ENCODE measurements at regions not wholly inside any gene's neighbourhood (a gene's known extent, or its start where the extent isn't known, plus 50 kb on each side); places are given as distances from the start of the nearest gene placed in this dataset.
"Not testable (repeated sequence)": the region's sequence is repeated elsewhere in the genome, so short reads cannot be mapped to it uniquely, and the experiment has no call there.

GRCh38 chr20:30281584-30282197 lies 975.8 kb upstream of the DEFB115 start:
- Histone ChIP-seq H3K4me2 (ENCODE audit: insufficient read depth, insufficient read length, low read length) (no peak overlapping the region), H2AFZ (ENCODE audit: low read length) (no peak overlapping the region)
- peaks cover 88 to 96% of the 10 kb centered on the region in 2 experiments for H3K9me3 Mint-ChIP-seq

DNA sequence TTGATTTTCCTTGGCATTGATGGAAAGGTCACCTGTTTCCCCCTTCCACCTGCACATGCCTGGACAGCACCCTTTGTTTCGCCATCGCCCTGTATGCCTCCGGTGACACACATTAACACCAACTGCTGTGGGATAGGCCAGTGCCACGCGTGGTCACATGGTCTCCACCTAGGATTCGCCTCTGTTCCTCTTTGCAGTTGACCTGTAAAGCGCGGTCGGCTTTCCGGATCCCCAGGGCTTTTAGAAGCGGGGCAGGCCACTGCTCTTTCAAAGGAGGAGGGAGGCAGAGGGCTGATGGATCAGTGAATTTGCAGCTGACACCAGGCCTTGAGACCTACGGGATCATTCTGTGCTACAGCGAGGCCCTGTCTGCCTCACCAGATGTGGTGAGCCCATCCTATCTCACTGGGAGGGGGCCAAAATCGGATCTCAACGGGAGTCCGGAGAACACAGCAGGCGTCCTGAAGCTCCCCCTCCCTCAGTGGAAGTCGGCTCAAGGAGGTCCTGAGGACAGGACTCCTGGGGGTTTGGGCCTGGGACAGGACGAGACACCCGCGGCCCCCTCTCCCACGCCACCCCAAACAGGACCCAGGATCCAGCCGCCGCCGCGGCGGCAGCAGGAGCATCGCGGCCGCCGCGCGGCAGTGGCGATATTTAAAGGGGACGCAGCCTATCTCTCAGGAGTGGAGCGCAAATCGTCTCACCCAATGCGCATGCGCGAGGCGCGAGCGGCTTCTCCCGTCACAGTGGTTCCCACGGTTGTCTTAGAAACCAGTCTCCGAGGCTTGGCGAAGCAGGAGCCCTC lies 973.8 kb upstream of the DEFB115 start:
- H3K23ac ChIP-seq (ENCODE audit: insufficient read length, low read depth, low read length); H3K79me2 ChIP-seq (ENCODE audit: insufficient read depth, low read length); H3K27me3 Mint-ChIP-seq (ENCODE audit: low read depth); H3K23me2 ChIP-seq (ENCODE audit: insufficient read length, low read depth, low read length, poor library complexity, severe bottlenecking); H2BK120ac ChIP-seq (ENCODE audit: low read depth, low read length, poor library complexity, severe bottlenecking); H3K4me1 ChIP-seq (ENCODE audit: insufficient read depth, low read length); H4K5ac ChIP-seq (ENCODE audit: insufficient read length, low read depth, low read length); H3K9ac ChIP-seq (ENCODE audit: extremely low read depth, insufficient read length, low read length); H4K8ac ChIP-seq (replicated peaks; ENCODE audit: insufficient read length, low read depth, low read length); H3K4me2 ChIP-seq (ENCODE audit: insufficient read depth, insufficient read length, low read length); H2AFZ ChIP-seq (ENCODE audit: low read length); H3K4me3 Mint-ChIP-seq; H2AK5ac ChIP-seq (ENCODE audit: insufficient read length, low read length); H3K79me1 ChIP-seq (ENCODE audit: insufficient read depth, low read depth, low read length, poor library complexity, severe bottlenecking); H3K18ac ChIP-seq (ENCODE audit: insufficient read length, low read depth, low read length); H3K27ac Mint-ChIP-seq; H2BK12ac ChIP-seq (ENCODE audit: insufficient read length, low read depth, low read length); H3T11ph ChIP-seq (ENCODE audit: low read length); H3K27ac ChIP-seq (ENCODE audit: insufficient read length, low read depth, low read length); H3K27me3 ChIP-seq (ENCODE audit: insufficient read depth, low read length); H3K14ac ChIP-seq (ENCODE audit: insufficient read depth, low read length); H4K91ac ChIP-seq (ENCODE audit: insufficient read length, low read depth, low read length); DNase-seq; H3K4ac ChIP-seq (ENCODE audit: low read depth, low read length); H3K56ac ChIP-seq (ENCODE audit: insufficient read length, low read depth, low read length); H2BK5ac ChIP-seq (ENCODE audit: insufficient read length, low read length); H3K4me1 Mint-ChIP-seq; H4K20me1 ChIP-seq (ENCODE audit: control insufficient read depth, insufficient read depth, insufficient read length); H2BK15ac ChIP-seq (ENCODE audit: low read depth, low read length); H2BK20ac ChIP-seq (ENCODE audit: low read depth, low read length, poor library complexity, severe bottlenecking): not testable (repeated sequence)
- no CpG with 5 or more reads among the region's 47 CpGs for WGBS (ENCODE audit: extremely low coverage, insufficient read length, low lambda C conversion rate)
- H3K9me3 Mint-ChIP-seq = peaks cover 94 to 96% of the 10 kb centered on the region in 2 experiments
- H3K9me3 ChIP-seq (ENCODE audit: control insufficient read depth, low read depth, low read length) = peaks cover 57% of the 10 kb centered on the region
- peaks cover 19 to 25% (median 20%) of the 10 kb centered on the region in 3 experiments for H3K36me3 Mint-ChIP-seq (ENCODE audit: insufficient read depth in 1 of 3, low read depth in 3 of 3)

More at GRCh38 chr20:30281584-30282197, 975.8 kb upstream of the DEFB115 start:
- no peak overlapping the region for H4K8ac ChIP-seq (replicated peaks; ENCODE audit: insufficient read length, low read depth, low read length)
- H2BK12ac ChIP-seq (ENCODE audit: insufficient read length, low read depth, low read length) = no peak overlapping the region
- H4K5ac ChIP-seq (ENCODE audit: insufficient read length, low read depth, low read length) = no peak overlapping the region
- no peak overlapping the region for H2BK5ac ChIP-seq (ENCODE audit: insufficient read length, low read length)
- H3K23me2 ChIP-seq (ENCODE audit: insufficient read length, low read depth, low read length, poor library complexity, severe bottlenecking) = no peaks in the 10 kb centered on the region
- no peak overlapping the region for H3K56ac ChIP-seq (ENCODE audit: insufficient read length, low read depth, low read length)
- WGBS (ENCODE audit: extremely low coverage, insufficient read length, low lambda C conversion rate) = no CpG with 5 or more reads among the region's 41 CpGs
- H3K14ac ChIP-seq (ENCODE audit: insufficient read depth, low read length) = no peak overlapping the region
- H4K91ac ChIP-seq (ENCODE audit: insufficient read length, low read depth, low read length) = no peak overlapping the region
- H4K20me1 ChIP-seq (ENCODE audit: control insufficient read depth, insufficient read depth, insufficient read length) = no peaks in the 10 kb centered on the region
- no peak overlapping the region for H3K27ac Mint-ChIP-seq
- no peak overlapping the region for H2BK120ac ChIP-seq (ENCODE audit: low read depth, low read length, poor library complexity, severe bottlenecking)
- no peak overlapping the region for H2BK20ac ChIP-seq (ENCODE audit: low read depth, low read length, poor library complexity, severe bottlenecking)
- no peak overlapping the region for H3K4me3 Mint-ChIP-seq
- no peak overlapping the region for H3K4ac ChIP-seq (ENCODE audit: low read depth, low read length)
- H2BK15ac ChIP-seq (ENCODE audit: low read depth, low read length) = no peak overlapping the region
- H2AK5ac ChIP-seq (ENCODE audit: insufficient read length, low read length) = no peak overlapping the region
- H3K9me3 ChIP-seq (ENCODE audit: control insufficient read depth, low read depth, low read length) = peaks cover 50% of the 10 kb centered on the region
- H3T11ph ChIP-seq (ENCODE audit: low read length) = no peak overlapping the region
- no peak overlapping the region for H3K9ac ChIP-seq (ENCODE audit: extremely low read depth, insufficient read length, low read length)
- no peak overlapping the region for H3K23ac ChIP-seq (ENCODE audit: insufficient read length, low read depth, low read length)
- no peak overlapping the region for H3K18ac ChIP-seq (ENCODE audit: insufficient read length, low read depth, low read length)
- TF ChIP-seq CTCF (conservative IDR thresholded peaks at IDR 0.05) = no peak
- DNase-seq = no peak
- no peaks in the 10 kb centered on the region for H3K4me1 Mint-ChIP-seq
- H3K27me3 ChIP-seq (ENCODE audit: insufficient read depth, low read length) = no peaks in the 10 kb centered on the region
- H3K4me1 ChIP-seq (ENCODE audit: insufficient read depth, low read length) = no peaks in the 10 kb centered on the region
- H3K27me3 Mint-ChIP-seq (ENCODE audit: low read depth) = peaks cover 5% of the 10 kb centered on the region
- peaks cover 16 to 23% (median 17%) of the 10 kb centered on the region in 3 experiments for H3K36me3 Mint-ChIP-seq (ENCODE audit: insufficient read depth in 1 of 3, low read depth in 3 of 3)
- no peaks in the 10 kb centered on the region for H3K79me1 ChIP-seq (ENCODE audit: insufficient read depth, low read depth, low read length, poor library complexity, severe bottlenecking)
- H3K27ac ChIP-seq (ENCODE audit: insufficient read length, low read depth, low read length) = no peak overlapping the region
- H3K79me2 ChIP-seq (ENCODE audit: insufficient read depth, low read length) = no peaks in the 10 kb centered on the region
